GM11168 (cell line): ENCODE measurements at regions not wholly inside any gene's neighbourhood (a gene's known extent, or its start where the extent isn't known, plus 50 kb on each side); places are given as distances from the start of the nearest gene placed in this dataset.

Source experiments
- in situ Hi-C: fragments of 300-500 bp; cut with MboI; formaldehyde crosslinking; loops from one replicate; pipeline ENCODE4 v1.12.0; 2022; ENCODE audit warnings: low sequenced_read_pairs; ENCODE audit not compliant: unreplicated experiment

DNA sequence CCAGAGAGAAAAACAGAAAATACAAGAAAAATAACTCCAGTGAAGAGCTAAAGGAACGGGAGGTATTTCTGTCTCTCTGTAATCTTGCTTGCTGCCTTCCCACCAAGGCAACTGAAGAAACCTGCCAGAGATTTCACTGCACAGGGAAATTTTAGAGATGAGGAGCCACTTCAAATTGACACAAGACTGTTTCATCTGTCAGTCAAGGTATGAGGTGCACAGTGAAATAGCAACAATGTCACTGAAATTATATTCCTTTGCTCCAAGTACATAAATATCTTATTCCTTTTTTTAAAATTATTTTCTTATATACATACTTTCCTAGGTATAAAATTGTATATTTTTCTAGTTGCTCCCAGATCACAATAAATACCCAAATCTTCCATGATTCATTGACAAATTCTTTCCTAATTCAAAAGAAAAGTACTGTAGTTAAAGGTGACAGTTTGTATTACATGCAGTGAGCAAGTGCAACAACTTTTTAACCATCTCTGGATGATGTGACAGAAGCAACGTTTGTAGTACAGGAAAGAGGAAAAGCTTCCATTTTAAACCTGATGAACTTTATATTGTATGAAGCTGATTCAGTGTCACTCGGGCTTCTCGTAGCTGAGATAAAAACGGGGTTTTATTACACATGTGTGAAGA, 563.4 kb downstream of the TUSC7 start:
- in situ Hi-C loops: no loop called here

DNA sequence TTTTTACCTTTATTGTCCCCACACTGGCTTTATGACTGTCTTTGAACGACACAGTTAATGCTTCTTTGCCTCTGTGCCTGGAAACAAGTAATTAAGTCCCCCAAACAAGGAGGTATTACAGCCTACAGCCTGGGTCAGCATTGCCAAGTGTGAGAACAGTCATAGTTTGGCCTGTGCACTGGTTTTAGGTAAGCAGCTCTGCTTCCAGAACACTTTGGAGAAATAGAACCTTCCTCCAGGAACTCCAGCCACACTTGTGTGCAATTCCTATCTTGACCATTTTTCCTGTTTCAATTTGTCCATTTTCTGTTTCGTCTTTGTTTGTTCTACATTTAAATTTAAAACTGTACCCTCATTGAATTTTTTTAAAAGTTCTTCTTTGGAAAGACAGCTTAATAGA, 568.2 kb downstream of the TUSC7 start:
- in situ Hi-C loops: no loop called here

DNA sequence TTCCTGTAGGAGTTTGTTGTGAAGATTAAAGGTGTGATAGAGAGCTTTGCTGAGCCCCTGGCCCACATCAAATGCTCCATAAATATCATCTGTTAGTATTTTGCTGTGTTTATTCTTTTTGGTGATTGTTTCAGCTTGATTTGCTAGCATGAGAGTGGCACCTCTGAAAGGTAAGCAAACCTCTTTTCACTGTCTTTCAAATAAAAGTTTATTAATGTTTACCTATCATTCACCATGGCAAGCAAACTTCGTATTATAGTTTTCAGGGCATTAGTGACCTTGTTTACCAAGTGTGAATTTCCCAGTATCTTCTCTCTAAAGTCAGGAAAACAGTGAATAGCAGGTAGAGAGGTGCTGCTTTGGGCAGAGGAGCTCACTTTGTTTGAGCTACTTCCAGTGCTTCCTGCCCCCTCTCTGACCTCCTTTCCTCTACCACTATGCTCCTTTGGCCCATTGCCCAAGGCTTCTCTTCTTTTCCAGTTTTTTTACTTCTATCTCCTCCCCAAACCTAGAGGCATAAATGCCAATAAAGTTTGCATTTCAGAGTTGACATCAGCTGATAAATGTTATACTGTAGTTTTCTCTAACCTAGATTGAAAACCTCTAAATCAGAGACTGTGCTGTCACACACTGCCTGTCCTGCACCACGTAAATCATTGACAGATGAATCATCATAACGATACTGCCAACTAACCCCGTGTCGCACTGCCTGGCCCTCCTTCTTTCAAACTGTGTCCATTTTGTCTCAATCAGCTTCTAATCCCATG, 569.0 kb downstream of the TUSC7 start:
- in situ Hi-C loops: no loop called here

DNA sequence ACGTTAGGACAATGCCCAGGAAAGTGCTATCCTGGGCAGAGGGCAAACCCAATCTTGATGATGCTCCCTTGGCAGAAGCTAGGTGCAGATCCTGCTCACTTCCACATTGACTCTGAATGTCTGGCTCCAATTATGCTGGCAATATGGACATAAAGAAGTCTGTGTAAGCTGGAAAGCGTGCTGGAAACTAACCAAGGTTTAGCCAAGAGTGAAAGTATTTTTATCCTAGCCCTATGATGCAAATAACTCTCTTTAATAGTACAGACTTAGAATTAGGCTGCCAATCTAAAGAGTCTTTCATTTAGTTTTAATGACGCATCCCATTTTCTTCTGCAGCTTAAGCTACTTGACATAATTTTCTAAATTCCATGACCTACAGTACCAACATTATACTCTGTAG, 571.8 kb downstream of the TUSC7 start:
- in situ Hi-C loops: no loop called here

DNA sequence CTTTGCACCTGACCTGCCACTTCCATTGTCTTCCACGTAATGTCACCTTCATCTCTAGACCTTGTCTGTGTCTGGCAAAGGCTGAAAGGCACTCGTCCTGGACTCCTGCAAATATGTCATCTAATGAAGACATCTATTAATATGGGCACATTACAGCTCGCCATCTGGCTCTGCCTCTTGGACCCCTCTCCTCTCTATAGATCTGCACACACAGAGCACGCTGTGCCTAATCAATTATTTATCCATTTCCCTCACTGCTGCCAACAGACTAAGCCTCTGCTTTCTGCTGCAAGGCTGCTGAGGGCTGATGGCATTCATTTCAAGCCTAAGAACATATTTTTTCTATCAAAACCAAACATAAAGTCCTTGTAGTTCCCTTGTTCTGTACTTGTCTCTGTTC, 573.0 kb downstream of the TUSC7 start:
- in situ Hi-C loops: no loop called here

DNA sequence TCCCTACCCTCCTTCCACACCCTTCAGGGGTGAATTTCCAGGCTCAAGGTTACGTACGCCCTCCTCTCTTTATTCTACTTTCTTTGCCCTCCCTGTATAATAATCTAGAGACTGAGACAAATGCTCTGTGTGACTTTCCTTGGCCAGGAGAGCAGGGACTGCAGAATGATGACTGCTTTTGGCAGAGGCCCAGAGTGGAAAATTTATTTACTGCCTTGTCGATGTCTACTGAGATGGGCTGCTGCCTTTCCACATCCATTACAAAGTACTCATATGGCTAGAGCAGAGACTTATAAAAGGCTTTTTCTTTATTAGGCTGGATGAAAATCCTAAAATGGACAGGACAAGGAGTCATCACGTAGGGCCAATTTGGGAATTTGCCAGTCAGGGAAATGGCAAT, 576.2 kb downstream of the TUSC7 start:
- in situ Hi-C loops: no loop called here

DNA sequence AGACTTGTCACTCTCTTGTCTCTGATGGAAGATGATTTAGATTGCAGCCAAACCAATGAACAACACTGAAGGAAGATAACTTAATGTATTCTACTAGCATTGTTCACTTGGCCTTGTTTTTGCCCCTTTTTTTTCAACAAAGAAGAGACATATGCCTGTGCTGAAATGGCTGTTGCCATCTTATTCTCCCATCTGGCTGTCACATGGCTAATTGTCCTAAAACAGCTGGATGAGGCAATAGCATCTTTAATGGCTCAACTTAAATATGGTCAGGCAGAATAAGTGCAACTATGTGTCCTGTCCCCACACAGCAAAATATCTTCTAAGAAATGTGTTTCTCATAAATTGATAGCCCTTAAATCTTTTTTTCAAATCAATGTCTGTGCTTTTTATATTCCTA, 576.9 kb downstream of the TUSC7 start:
- in situ Hi-C loops: no loop called here

DNA sequence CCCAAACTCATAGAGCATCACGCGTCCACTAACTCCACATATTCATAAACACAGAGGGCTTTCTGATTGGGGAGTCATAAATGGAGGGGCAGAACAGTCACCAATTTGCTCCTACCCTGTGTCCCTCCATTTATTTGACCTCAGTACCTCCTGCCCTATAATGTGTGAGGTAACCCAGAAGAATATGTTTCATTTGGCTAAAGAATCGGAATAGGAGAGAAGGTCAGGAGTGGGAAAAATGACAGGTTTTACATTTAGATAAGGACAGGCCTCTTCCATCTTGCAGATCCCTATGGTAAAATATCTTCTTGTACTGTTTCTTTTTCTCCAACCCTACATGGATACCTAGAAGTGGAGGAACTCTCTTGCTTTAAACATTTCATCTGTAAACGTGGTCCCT, 578.0 kb downstream of the TUSC7 start:
- in situ Hi-C loops: no loop called here

DNA sequence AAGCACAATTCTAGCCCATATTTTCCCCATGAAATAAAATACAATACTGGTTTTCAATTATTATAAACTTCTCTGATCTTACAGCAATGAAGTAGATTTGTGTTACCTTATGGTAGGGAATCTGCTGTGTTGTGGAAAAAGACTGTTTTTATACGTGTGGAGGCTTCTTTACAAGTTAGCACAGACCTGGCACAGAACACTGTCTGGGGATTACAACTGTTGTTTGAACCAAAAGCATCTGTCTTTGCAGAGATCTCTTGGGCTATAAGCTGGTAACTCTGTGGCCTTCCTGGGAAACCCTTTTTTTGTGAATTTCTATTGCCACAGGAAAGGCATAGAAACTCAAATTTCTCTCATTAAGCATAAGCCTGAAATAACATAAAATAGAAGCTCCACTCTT, 581.9 kb downstream of the TUSC7 start:
- in situ Hi-C loops: no loop called here

DNA sequence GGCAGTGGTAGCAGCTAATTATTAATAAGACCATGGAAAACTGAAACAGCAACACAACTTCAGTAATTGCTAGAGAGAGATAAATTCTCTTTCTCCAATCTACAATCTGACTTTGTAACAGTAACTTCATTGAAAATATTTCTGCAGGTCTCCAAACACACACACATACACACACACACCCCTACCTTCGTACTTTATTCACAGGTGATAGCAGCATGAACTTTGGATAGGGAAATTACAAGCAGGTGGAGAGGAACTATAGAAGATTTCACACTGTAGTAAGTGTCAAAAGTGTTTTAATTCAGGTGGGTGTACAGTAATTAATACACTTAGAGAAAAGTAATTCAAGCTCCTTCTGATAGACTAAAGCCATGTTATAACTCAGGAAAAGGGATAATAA, 587.5 kb downstream of the TUSC7 start:
- in situ Hi-C loops: no loop called here

DNA sequence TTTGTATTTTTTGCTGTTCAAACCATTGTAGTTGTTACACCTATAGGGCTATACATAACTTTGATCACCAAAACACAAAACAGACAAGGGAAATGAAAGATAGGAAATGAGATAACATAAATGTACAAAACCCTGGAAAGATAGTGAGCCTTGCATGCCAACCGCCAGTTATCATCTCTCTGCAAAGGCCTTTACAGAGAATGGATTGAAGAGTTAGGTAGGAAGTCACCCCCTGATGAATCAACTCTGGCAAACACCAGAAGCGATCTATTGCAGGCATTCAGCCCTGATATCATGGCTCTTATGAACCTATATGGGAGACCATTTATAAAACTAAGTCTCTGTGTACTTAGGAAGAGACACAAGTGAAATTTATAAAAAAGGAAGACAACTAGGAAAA, 588.0 kb downstream of the TUSC7 start:
- in situ Hi-C loops: no loop called here

DNA sequence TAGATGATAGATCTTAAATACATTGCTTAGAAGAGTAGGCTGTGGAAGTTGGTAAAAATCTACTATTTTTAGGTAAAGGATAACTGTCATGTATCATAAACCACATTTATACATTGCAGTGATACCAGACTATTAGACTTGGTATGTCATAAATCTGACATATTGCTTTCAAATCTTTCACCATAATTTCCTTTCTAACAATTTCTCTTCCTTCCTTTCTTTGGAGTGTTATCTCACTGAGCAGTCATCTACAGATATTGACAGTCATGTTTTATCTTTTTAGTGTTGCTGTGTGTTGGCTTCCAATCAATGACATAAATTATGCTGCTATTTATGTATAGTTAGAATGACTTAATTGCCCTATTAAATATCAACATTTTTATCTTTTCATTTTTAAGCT, 588.7 kb downstream of the TUSC7 start:
- in situ Hi-C loops: no loop called here

DNA sequence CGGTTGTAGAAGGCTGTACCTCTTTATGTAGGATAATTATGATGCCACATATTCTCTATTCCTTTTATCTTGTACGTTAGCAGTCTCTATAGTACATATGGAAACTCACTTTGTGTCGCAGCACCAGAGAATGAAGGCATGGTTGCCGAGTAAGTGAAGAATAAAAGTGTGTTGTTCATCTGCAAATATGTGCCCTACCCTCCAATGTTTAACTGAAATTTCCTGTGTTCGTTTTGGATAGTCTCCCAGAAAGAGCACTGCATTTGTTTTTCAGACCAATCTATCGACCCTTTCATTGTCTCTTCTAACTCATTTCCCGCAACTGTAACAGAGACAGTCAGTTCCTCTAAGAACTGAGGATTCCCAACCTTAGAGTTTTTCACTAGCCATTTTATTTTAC, 592.8 kb downstream of the TUSC7 start:
- in situ Hi-C loops: no loop called here

DNA sequence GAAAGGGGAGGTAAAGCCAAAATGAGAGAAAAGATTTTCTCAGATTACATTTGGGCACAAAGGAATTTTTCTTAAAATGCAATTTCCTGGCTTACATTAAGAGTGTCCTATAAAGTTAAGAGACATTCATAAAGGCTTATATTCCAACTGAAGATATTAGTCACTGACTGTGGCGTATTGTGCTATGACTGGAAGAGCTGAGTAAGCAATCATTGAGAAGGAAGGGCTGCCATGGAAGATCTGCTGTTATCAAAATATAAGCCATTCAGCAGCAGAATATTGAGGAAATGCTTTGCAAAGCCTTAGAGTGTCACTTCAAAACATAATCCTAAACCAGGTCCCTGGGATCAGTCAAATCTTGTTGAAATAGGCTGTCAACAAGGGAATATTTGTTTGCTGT, 593.9 kb downstream of the TUSC7 start:
- in situ Hi-C loops: no loop called here

DNA sequence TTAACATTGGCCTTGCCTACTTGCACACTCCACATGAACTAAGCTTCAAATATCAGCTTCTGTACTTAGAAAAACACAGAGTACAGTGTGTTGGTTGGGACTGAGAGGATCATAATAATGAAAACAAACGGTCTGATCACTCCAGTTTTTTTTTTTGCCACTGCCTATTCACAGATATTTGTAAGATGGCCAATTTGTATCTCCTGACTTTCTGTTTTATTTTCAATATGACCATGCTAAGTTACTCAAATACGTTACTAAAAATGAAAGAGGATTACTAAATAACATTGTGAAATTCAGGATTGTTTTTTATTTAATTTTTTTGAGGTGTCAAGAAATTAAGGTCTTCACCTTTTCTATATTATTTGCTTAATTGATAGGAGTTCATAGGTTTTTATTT, 595.1 kb downstream of the TUSC7 start:
- in situ Hi-C loops: no loop called here

DNA sequence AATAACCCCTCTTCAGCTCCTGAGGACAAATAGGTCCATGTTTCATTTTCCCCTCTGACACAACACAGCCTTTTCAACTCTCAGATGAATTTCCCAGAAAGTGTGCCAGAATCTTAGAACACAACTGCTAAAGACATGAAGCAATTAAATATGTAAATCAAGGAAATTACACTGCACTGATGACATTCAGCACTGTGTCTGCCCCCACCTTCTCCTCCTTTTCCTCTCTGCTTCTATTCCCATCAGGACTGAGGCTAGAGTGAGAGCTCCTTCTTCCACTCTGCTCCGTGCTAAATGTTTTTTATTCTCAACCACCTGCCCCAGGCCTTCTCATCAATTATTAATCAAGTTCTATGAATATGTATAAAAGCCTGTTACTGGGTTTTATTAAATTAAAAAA, 596.1 kb downstream of the TUSC7 start:
- in situ Hi-C loops: no loop called here

DNA sequence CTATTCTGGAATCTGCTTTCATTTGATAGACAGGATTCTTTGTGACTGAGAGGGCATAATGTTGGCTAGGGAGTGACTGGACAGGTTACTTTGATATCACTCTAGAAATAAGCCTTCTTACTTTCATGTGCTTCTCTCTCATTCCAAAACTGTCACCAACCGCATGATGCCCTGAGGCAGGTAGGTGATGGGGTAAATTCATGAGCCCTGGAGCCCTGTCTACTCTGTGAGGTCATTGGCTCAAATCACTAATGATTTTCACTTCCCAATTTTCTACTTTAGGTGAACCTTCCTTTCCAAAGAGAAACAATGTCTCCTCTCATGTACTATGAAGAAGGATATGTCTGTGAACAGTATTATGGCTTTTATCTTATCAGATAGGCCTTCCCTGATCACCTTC, 596.7 kb downstream of the TUSC7 start:
- in situ Hi-C loops: no loop called here

DNA sequence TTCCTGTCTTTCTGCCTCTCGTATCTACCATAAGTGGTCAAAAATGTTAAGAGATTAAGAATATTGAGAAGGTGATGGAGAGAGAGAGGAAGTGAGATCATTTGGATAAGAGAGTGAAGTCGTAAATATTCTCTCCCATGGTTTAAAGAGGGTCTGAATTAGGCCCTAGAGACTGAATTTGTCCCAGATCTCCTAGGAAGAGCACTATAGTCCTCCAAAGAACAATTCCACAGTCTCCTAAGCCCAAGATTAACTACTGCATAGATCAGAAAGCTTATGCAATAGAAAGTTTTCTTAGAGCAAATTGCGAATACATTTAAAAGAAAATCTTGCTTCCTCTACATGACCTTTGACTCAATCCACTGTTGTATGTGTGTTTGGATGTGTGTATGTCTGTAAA, 598.8 kb downstream of the TUSC7 start:
- in situ Hi-C loops: no loop called here

DNA sequence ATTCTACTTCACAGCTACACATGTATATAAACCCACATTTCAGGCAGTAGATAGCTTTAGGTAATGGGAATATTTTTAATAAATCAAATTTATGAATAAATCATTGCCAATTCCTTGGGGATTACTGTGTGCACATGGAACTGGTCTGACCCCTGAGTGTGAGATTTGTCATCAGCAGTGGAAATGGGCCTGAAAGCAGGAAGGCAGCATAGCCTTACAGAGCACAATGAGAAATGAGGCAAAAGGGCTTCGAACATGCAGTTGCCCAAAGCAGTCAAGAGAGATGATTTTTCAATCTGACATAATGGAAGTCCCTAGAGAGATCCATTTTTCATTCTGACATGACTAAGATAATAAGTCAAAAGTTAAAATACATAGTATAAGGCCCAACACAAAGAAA, 599.2 kb downstream of the TUSC7 start:
- in situ Hi-C loops: no loop called here

DNA sequence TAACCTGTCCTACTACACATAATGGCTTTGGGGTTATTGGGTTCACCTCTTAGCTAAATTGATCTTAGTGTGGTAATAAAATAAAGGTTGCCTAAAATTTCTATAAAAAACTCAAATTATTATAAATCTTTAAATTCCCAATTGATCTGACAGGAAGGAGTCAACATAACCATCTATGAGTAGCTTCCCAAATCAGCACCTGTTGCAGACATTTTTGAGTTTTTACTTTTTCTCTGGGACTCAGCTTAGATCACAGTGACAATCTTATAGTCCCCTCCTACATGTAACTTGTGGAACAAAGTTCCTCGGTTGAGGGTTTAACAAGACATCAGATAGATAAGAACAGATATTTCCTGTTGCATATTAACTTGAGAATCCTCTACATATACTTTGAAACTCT, 601.0 kb downstream of the TUSC7 start:
- in situ Hi-C loops: no loop called here

DNA sequence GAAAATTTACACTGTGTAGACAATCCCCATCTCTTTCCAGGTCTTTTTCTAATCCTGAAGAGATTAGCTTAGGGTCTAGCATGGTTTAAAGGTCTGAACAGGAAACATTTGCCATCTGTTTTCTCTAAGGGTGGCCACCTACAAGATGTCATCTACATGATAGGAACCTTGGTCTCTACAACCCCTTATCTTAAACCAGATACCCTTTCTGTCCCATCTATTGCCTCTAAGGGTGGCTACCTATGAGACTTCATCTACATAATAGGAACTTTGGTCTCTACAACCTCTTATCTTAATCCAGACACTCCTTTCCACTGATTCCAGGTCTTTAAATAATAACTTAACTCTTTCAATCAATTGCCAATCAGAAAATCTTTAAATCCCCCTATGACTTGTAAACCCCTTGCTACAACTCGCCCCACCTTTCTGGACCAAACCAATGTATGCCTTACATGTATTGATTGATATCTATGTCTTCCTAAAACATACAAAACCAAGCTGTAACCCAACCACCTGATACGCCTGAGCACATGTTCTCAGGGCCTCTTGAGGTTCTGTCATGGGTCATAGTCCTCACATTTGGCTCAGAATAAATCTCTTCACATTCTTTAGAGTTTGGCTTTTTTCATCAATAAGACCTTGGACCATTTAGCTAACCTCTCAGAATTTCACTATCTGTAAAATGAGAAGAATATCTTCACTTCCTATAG, 605.0 kb downstream of the TUSC7 start:
- in situ Hi-C loops: no loop called here

DNA sequence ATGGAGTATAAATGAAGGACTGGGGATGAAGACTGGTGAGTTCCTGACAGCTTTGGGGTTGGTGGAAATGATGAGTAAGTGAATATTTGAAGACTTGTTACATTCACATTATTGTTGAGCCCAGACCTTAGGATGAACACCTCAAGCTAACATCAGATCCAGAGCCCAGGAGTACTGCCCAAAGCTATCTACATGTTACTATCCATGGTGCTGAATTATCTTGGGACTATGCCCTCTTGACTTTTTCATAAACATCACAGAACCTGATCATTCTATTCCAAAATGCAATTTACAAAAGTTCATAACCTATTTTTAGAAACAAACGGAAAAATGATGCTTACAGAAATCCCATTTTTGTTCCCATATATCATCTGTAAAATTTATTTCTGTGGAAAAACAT, 613.3 kb downstream of the TUSC7 start:
- in situ Hi-C loops: no loop called here
